HG02642 (cell line): ENCODE measurements at regions not wholly inside any gene's neighbourhood (a gene's known extent, or its start where the extent isn't known, plus 50 kb on each side); places are given as distances from the start of the nearest gene placed in this dataset.
"Not testable (repeated sequence)": the region's sequence is repeated elsewhere in the genome, so short reads cannot be mapped to it uniquely, and the experiment has no call there.

ENCODE experiments used
- ATAC-seq: cut with Tn5 transposase; IDR thresholded peaks from one replicate; pipeline ENCODE4 v1.9.1; 2021; ENCODE audit warnings: mild to moderate bottlenecking; ENCODE audit not compliant: unreplicated experiment, poor library complexity

- peak; percentile 5 for ATAC-seq
Observed at GRCh38 chr15:69666441-69666882, 213.8 kb downstream of the RPLP1 start.

- peak; percentile 45 for ATAC-seq
Observed at GRCh38 chr15:69666921-69667811, 214.5 kb downstream of the RPLP1 start.

- no peak for ATAC-seq
Observed at GRCh38 chr15:69668039-69668705, 215.6 kb downstream of the RPLP1 start.

- ATAC-seq = peak; percentile 57
Observed at GRCh38 chr15:69668963-69669362, 216.3 kb downstream of the RPLP1 start.

- no peak for ATAC-seq
Observed at GRCh38 chr15:69669446-69669845, 216.8 kb downstream of the RPLP1 start.

GRCh38 chr15:69673291-69673881 is 220.8 kb downstream of the RPLP1 start:
- no peak for ATAC-seq

- no peak for ATAC-seq
Observed at GRCh38 chr15:69675731-69676130, 223.1 kb downstream of the RPLP1 start.

- no peak for ATAC-seq
Observed at GRCh38 chr15:69677403-69677802, 224.8 kb downstream of the RPLP1 start.

GRCh38 chr15:69679623-69680228 is 227.1 kb downstream of the RPLP1 start:
- ATAC-seq = peak; percentile 90

- ATAC-seq = not testable (repeated sequence)
Observed at GRCh38 chr15:69684823-69685222, 232.2 kb downstream of the RPLP1 start.

GRCh38 chr15:69685512-69686452 is 233.2 kb downstream of the RPLP1 start:
- no peak for ATAC-seq

GRCh38 chr15:69686626-69687025 is 234.0 kb downstream of the RPLP1 start:
- no peak for ATAC-seq

GRCh38 chr15:69689133-69689532 is 236.5 kb downstream of the RPLP1 start:
- no peak for ATAC-seq

GRCh38 chr15:69691307-69692015 is 238.8 kb downstream of the RPLP1 start:
- ATAC-seq = no peak

- no peak for ATAC-seq
Observed at GRCh38 chr15:69692342-69692741, 239.7 kb downstream of the RPLP1 start.

GRCh38 chr15:69693059-69693458 is 240.4 kb downstream of the RPLP1 start:
- no peak for ATAC-seq

- no peak for ATAC-seq
Observed at GRCh38 chr15:69696946-69697345, 244.3 kb downstream of the RPLP1 start.

GRCh38 chr15:69697916-69698315 is 245.3 kb downstream of the RPLP1 start:
- no peak for ATAC-seq

- no peak for ATAC-seq
Observed at GRCh38 chr15:69699096-69699495, 246.5 kb downstream of the RPLP1 start.
